ENCODE measurements at regions not wholly inside any gene's neighbourhood (a gene's known extent, or its start where the extent isn't known, plus 50 kb on each side); places are given as distances from the start of the nearest gene placed in this dataset.

GRCh38 chr18:72636611-72637010, 92.5 kb upstream of the CBLN2 start:
- ChIA-PET POLR2A (no interaction called here), CTCF (interaction anchor here (0.8 kb wide), 1 partner anchor 547 kb away, joined by 3 read pairs; no protein-coding TSS in a partner anchor)
- no peaks in the 10 kb centered on the region for H3K9me3 ChIP-seq (ENCODE audit: control insufficient read depth, insufficient read depth, low read depth, low read length)
- TF ChIP-seq EGR2 (tag by site-specific recombination; IDR thresholded peaks at IDR 0.05; ENCODE audit: low read depth) = no peak
- no peak for TF ChIP-seq SCRT2 (tag by site-specific recombination; IDR thresholded peaks at IDR 0.05)
- TF ChIP-seq, protein P1, sequence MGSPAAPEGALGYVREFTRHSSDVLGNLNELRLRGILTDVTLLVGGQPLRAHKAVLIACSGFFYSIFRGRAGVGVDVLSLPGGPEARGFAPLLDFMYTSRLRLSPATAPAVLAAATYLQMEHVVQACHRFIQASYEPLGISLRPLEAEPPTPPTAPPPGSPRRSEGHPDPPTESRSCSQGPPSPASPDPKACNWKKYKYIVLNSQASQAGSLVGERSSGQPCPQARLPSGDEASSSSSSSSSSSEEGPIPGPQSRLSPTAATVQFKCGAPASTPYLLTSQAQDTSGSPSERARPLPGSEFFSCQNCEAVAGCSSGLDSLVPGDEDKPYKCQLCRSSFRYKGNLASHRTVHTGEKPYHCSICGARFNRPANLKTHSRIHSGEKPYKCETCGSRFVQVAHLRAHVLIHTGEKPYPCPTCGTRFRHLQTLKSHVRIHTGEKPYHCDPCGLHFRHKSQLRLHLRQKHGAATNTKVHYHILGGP (tag by site-specific recombination; IDR thresholded peaks at IDR 0.05) = no peak
- TF ChIP-seq ZNF23 (tag by site-specific recombination; IDR thresholded peaks at IDR 0.05; ENCODE audit: borderline replicate concordance) = no peak
- TF ChIP-seq ZBTB11 (tag by site-specific recombination; conservative IDR thresholded peaks at IDR 0.05; ENCODE audit: low read depth) = no peak
- TF ChIP-seq ZBTB20 (tag by site-specific recombination; IDR thresholded peaks at IDR 0.05) = no peak
- TF ChIP-seq ZNF610 (tag by site-specific recombination; IDR thresholded peaks at IDR 0.05; ENCODE audit: borderline replicate concordance) = no peak
- TF ChIP-seq ZNF341 (tag by site-specific recombination; IDR thresholded peaks at IDR 0.05; ENCODE audit: low read depth) = no peak
- TF ChIP-seq ZSCAN5A (tag by site-specific recombination; IDR thresholded peaks at IDR 0.05) = no peak
- no peak for TF ChIP-seq TRIM28 (IDR thresholded peaks at IDR 0.05; ENCODE audit: borderline replicate concordance, low read length)
- no peak for TF ChIP-seq ZNF654 (tag by site-specific recombination; IDR thresholded peaks at IDR 0.05; ENCODE audit: low read depth)
- TF ChIP-seq MEIS1 (CRISPR knock-in tag; IDR thresholded peaks at IDR 0.05; ENCODE audit: borderline replicate concordance) = no peak
- TF ChIP-seq ZBTB49 (tag by site-specific recombination; IDR thresholded peaks at IDR 0.05; ENCODE audit: low read depth) = no peak
- no peaks in the 10 kb centered on the region for H3K36me3 ChIP-seq (ENCODE audit: control insufficient read depth in 2 of 2, insufficient read depth in 1 of 2, low read length in 2 of 2)
- no peak overlapping the region for H3K4me3 ChIP-seq (ENCODE audit: low read depth, low read length)
- no peak overlapping the region for H3K27ac ChIP-seq (ENCODE audit: extremely low read depth, low read depth, low read length)
- no peaks in the 10 kb centered on the region for H3K4me1 ChIP-seq (ENCODE audit: control insufficient read depth, insufficient read depth, low read length)

DNA sequence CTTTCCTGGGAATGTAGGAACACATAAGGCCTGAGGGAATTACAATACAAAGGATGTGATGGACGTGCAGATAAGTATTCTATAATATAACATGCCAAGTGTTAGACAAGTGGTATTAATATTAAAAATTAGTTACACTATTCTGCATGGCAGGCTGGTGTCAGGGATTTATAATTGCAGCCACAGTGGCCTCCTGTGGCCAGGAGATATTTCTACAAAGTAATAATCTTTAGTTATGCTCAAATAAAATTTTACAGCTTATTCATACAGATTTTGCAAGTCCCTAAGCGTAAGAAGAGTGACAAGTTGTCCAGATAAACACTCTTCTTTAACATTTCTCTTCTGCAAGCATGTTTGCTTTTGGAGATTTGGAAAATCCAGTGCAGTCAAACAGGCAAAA, 90.4 kb upstream of the CBLN2 start:
- no peak for TF ChIP-seq PRDM6 (tag by site-specific recombination; IDR thresholded peaks at IDR 0.05)
- H3K36me3 ChIP-seq (ENCODE audit: control insufficient read depth in 2 of 2, insufficient read depth in 1 of 2, low read length in 2 of 2) = no peaks in the 10 kb centered on the region
- POLR2A ChIA-PET = no interaction called here
- no peaks in the 10 kb centered on the region for H3K4me1 ChIP-seq (ENCODE audit: control insufficient read depth, insufficient read depth, low read length)
- CTCF ChIA-PET = no interaction called here
- H3K9me3 ChIP-seq (ENCODE audit: control insufficient read depth, insufficient read depth, low read depth, low read length) = no peaks in the 10 kb centered on the region
- H3K27ac ChIP-seq (ENCODE audit: extremely low read depth, low read depth, low read length) = no peak overlapping the region
- H3K4me3 ChIP-seq (ENCODE audit: low read depth, low read length) = no peak overlapping the region

Measured in HEK293 (cell line).